NCI-H1417 treated with DMSO at 0.1 percent for 48 hours (cell line): ENCODE measurements at regions not wholly inside any gene's neighbourhood (a gene's known extent, or its start where the extent isn't known, plus 50 kb on each side); places are given as distances from the start of the nearest gene placed in this dataset.
A peak's percentile ranks its signal among the peaks of the same experiment; 100 is the strongest.

Source experiments
- DNase-seq: peaks from one replicate; lab custom pipeline; 2025; lab: John Stamatoyannopoulos, UW

DNA sequence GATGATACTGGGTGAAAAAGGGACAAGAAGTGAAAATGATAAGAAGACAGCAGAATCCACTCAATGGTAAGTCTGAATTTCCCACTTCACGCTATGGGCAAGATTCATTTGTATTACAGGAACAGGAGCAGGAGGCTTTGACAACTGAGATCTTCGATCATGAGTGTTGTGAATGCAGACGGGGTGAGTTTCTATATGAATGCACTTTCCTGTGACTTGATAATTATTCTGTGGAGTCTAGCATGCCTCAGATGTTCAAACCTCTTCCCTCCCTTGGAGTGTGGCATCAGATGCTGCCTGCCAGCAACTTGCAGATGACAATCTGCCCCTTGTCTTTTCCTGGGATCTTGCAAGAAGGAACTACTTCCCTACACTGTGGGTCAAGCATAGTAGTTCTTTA lies 225.4 kb downstream of the HLX start:
- DNase-seq: no peak

DNA sequence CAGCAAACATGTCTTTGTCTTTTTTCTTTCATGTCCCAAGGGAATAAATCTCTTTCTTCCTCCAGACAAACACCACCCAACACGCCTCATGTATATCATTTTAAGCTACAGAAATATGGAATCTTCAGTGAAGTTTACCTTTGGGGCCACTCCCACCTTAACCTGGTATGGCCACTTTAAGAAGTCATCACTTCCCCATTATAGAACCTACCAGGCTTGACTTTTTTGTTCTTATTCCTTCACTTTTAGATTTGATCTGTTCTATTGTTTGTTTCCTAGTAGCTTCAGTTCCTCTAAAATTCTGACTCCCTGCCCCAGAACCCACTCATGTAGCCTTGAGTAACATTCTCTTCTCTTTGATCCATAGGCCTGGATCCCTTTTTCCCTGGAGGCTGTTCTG lies 226.3 kb downstream of the HLX start:
- DNase-seq: no peak

DNA sequence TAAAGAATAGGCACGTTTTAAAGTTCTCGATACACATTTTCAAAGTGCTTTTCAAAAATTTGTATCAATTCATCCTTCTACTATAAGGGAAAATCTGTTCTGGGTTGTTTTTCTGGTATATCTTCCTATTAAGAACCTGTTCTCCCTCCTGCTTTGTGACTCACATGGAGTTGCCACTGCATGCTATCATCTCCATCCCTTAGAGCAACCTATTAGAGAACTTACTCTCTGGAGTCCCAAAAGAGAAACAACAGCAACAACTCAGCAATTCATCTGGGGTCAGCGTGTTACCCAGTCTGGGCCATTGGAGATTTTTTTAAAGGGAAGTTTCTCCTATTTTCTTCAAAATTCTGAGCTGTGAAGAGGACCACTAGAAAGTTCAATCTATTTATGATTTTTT lies 227.4 kb downstream of the HLX start:
- DNase-seq: no peak

DNA sequence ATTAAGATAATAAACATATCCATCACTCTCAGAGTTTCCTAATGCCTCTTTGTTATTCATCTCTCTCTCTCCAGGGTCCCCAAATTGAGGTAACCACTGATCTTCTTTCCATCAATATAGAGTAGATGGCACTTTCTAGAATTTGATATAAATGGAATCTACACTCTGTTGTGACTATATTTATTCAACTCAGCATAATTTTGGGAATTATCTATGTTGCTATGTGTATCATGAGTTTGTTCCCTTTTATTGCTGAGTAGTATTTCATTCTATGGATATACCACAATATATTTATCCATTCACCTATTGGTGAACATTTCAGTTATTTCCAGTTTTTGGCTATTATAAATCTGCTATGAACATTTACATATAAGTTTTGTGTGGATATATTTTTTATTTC lies 230.7 kb downstream of the HLX start:
- DNase-seq: no peak

DNA sequence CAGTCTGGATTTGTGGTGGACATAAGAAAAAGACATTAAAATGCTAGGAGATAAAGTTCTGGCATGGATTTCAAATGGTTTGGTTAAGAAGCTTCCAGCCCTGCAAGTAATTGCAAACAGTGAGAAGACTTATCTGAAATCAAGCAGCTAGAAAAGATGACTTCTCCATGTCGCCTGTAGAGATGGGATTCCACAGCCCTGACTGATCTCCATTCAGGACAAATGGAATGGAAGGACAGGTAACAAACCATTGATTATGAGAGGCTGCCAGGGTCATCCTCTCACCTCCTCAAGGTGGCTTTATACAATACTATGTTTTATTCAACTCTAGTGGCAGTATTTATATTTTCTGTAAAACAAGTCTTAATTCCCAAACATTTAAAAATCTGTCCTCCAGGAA lies 237.9 kb downstream of the HLX start:
- DNase-seq: no peak

DNA sequence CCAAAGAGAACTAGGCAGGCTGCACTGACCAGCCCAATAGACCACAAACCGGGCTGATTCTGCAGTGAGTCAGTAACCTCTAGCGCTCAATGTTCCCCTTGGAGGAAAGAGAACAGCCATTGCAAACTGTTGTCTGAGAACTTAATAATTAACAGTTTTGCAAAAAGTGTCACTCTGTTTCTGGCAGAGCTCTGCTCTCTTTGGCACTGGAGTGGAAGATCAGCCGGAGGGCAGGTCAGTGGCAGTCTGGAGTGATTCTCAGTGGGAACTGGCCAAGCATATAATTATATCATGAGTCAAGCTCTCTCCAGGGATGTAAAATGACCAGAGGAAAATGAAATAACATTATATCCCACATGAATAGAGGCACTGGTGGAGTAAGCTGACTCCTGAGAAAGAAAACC lies 238.3 kb downstream of the HLX start:
- peak; percentile 20 for DNase-seq

DNA sequence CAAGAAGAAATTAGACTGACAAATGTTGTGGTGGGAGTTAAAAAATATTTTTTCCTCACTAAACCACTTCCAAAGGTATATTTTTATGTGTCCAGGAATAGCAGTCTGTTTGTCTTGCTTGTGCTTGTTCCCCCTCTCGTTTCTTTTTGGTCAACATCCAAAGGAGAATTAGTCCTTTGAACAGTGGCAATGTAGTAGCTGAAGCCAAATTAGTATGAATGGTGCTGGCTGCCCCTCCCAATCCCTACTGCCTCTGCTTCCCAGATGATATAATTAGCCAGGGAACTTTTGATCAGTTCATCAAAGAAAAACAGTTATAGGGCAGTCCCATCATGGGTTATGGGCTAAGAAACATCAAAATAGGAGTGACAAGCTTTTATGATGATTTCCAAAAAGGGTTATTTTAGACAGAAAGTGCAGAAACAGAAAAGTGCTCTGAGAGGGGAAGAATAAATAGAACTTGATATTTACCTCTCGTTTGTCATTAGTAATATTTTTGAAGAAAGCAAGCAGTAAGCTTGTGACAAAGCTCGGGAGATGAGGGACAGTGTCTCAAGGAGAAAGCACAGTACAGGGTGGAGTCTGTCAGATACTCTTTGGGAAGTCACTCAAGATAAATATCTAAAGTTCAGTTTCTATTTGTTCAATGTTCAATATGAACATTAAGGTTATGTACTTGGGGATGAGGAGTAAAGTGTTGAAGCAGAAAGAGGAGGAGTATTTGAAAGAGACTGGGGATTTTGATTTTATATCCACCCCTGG lies 239.1 kb downstream of the HLX start:
- no peak for DNase-seq

DNA sequence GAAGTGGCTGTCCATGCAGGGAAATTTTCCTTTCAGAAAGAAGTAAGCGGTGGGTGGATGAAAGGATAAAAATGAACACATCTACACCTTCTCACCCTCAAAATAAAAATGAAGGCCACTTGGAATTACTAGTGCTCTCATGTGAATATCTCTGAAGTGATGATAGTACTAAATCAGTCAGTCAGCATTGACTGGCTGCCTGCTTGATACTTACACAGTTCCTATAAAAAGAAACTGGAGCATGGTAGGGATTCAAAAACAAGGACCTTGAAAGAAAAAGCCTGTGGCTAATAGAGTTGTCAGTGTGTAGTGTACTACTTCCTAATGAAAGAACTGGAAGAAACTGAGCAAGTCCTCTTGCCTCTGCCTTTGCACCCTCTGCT lies 239.7 kb downstream of the HLX start:
- no peak for DNase-seq

DNA sequence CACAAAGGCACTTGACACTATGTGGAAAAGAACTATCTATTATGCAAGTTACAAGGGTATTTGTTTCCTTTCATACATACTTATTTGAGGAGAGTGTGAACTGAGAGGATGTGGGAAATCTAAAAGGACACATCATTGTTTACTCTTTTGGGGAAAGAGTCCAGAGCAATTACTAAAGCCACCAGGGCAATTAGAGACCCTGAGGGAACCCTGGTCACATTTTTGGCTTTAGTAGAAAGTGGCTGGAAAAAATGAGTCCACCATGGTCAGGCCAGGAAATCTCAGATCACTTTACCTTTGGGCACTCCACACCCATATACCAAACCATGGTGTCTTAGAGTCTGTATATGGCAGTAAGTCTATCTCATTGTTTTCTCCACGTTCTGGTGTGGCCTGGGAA lies 243.3 kb downstream of the HLX start:
- DNase-seq: no peak

DNA sequence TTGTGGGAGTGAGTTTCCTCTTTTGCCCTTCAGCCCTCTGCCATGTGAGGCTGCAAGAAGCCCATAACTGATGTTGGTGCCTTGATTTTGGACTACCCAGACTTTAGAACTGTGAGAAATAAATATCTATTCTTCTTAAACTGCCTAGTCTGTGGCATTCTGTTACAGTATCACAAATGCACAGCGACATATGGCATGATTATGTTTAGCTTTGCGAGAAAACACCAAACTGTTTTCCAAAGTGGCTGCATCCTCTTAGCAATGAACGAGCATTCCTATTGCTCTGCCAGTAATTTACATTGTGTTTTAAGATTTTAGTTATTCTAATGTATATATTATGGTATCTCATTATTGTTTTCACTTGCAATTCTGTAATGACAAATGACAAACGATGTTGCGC lies 246.7 kb downstream of the HLX start:
- DNase-seq: no peak

DNA sequence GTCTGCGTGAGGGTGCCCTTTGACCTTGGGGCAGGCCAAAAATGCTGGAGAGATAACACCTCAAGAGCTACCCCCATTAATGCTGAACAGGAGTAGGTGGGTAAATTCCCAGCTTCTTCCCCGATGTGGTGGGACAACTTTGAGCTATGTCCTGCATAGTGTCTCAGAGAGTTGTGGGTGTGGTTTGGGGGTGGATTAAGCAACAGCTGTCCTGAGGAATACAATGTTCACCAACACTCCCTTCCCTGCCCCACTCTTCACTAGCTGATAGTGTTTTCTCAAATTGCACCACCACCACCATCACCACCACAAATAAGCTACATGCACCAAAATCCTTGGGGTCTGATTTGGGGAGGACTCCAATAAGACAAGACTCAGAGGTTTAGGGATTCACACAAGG lies 258.4 kb downstream of the HLX start:
- no peak for DNase-seq

DNA sequence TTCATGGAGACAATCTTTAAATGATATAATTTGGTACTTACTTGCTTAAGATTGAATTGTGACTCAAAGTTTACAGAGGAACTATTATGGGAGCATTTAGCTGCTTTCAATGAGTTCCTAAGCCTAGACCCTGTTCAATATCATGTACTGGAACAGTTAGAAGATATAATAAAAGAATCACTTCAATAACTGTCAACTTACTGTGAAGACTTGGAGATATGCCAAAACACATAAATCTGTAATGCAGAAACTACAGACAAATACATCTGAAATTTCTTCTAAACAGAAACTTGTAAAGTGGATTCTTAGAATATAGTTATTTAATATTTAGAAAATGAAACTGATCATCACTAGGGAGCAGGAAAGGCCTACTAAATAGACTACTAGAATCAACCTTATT lies 259.3 kb downstream of the HLX start:
- DNase-seq: no peak

DNA sequence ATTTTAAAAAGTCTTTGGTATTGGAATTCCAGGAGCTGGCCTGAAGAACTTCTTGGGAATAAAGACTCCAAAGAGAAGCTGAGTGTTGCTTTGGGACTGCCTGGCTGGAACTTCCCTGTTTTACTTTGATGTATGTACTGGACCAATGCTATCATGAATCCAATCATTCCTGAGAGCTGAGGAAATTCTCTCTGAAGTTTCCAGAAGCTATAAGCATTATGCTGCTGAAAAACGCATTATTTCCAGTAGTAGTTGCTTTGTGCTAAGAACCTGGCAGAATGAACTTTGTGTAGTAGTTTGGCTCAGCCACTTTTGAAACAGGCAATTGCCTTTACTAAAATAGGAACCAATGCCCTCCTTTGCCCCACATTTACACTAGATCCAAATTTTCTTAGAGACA lies 260.7 kb downstream of the HLX start:
- DNase-seq: no peak

DNA sequence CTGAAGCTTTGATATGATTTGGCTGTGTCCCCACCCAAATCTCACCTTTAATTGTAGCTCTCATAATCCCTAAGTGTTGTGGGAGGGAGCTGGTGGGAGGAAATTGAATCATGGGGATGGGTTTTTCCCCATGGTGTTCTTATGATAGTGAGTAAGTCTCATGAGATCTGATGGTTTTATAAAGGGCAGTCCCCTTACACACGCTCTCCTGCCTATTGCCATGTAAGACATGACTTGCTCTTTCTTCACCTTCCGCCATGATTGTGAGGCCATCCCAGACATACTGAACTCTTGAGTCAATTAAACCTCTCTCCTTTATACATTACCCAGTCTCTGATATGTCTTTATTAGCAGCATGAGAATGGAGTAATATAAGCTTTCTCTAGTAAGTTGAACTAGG lies 261.9 kb downstream of the HLX start:
- DNase-seq: no peak

DNA sequence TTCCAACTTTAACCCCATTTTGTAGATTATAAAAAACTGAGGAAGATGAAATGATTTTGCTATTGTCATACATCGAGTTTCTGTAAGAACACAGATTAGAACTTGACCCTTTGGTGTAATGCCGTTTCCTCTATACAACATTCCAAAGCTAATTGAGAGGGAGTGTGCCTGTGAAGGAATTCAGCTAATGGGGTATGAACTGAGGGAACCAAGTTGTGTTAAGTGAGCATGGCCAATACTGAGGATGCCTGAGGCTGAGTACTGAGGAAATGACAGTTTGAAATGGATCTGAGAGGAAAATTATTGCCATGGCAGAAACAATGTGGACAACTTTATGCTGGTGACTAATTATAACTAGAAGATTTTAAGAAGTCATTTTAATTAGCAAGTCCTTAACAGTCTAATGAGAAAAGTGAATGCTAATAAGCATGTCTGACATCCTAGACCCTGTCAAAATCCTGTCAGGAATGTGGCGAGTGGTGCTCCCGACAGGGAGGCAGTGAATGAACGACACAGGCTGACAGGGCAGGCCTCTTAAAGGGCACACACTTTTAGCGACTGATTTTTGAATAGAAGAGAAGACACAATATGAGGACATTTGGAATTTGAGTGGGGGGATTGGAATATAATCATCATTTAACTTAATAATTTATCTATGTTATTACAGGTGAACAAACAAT lies 262.5 kb downstream of the HLX start:
- DNase-seq: no peak

DNA sequence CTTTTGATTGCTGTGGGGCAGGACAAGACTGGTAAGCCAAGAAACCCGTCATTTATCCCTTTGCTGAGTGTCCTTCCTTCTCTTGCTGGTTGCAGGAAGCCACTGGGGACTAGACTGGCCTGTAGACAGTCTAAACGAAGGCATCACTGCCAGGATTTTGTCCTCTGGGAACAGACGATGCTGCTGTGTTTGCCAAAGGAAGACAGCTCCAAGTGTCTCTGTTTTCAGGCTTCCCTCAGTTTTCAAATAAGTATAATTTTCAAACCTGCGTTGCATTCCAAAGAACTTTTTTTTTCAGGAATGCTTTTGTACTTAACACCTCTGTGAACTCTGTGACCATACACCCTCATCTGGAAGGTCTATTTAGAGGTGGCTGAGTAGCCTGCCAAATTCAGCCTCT lies 269.4 kb downstream of the HLX start:
- DNase-seq: no peak

DNA sequence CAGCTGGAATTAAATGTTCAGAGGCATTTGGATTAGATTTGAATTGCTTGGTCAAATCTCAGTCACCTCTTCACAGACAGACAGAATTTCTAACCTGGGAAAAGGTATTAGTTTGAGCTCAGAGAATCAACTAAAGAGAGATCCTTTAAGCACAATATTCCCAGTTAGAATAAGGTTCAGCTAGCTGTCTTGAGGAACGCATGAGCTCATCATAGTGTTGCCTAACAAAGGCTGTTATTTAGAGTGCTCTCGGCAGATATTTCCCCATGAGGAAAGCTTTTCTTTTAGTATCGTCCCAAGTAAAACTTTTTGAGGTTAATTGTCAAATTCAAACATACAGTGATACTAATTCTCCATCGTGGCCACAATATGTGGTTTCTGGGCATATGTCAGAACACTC lies 269.9 kb downstream of the HLX start:
- DNase-seq: no peak

DNA sequence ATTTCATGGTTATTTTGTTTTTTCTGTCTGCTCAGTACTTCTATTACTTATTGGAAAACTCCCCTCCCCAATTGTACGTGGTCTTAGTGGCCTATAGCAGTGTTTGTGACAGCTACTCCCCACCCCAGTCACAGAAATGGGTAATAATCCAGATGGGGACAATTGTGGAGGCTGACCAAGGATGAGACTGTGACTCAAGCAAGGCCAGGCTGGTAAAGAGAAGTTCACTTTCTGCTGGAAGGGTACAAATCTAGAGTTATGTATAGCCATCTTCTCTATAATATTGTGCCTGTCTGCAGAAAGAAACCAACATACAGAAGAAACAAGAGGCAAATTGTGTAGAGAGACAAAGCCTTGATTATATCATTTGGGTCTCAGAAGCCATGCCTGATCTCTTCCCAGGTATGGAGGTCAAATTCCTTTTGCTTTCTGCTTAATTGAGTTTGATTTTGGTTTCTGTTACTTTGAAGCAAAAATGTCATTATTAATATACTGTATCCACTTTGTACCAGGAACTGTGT lies 270.4 kb downstream of the HLX start:
- no peak for DNase-seq

DNA sequence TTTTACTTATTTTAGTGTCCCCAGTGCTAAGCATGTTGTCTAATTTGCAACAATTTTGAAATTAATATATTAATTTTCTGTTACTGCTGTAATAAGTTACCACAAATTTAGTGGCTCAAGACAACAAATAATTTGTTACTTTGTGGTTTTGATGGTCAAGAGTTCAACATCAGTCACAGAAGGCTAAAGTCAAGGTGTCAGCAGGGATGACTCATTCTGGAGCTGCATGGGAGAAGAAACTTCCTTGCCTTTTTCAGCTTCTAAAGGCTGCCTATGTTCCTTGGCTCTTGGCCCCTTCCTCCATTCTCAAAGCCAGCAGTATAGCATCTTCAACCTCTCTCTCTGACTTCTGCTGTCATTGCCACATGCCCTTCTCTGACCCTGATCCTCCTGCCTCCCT lies 271.8 kb downstream of the HLX start:
- DNase-seq: no peak

DNA sequence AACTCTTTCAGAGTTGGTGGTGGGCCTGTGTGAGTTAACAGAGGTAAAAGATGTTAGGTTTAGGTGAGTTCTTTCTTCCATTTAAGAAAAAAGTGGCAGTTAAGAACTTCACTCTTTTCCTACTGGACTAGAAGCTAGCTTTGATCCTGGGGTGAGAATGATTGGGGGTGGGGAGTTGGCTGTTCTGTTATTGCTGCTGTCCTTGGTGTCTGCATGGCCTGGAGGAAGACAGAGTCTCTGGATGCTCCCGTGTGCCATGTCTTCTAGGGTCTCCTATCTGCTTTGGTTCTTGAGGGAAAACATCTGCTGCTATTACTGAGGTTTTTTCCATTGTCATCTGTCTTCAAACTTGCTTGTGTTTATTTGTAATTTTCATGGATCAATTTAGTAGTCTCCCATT lies 275.7 kb downstream of the HLX start:
- DNase-seq: no peak

DNA sequence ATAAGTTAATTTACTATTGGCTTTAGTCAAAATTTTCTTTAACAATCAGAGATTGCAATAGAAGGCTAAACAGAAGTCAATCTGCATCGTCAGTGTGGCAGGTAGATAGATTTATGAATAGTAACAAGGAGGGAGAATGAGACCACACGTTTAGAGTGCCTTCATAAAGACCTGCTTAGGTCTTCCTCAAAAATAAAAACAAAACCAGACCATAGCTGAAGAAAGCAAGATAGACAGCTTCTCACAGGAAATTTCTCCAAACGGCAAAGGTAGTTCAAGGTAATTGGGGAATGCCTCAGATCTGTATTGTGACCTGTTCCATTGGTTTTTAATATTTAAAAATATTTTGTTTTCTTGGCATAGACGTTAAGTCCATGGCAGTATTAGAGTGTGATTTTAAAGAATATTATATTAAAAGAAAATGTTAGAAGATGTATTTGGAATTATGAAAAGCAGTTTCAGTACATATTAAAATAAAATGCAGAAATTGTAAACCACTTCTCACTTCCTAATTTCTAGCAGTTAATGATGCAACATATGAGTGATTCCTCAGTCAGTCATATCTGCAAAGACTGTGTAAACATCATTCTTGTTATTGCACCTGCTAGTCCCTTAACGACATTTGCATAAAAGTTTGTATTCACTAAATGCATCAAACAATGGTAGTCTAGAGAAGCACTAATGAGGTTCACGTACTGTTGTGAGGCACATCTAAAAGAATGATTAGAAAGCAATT lies 278.0 kb downstream of the HLX start:
- DNase-seq: no peak

DNA sequence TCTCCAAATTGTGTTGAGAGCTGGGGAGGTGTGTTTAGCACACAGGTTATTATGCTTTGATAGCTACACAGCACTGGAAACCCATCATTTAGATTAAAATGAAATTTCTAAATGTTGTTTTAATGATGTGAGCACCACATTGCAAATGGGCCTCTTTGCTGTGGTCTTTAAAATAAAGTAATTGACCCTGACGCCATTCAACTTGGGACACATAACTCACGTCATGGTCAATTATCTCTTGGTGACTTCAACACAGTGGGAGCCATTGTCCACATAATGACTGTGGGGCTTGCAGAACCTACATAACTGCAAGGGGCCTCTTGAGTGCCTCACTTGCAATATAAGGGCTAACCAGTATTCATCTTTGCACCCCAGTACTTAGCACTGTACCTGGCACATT lies 280.4 kb downstream of the HLX start:
- DNase-seq: peak; percentile 33

DNA sequence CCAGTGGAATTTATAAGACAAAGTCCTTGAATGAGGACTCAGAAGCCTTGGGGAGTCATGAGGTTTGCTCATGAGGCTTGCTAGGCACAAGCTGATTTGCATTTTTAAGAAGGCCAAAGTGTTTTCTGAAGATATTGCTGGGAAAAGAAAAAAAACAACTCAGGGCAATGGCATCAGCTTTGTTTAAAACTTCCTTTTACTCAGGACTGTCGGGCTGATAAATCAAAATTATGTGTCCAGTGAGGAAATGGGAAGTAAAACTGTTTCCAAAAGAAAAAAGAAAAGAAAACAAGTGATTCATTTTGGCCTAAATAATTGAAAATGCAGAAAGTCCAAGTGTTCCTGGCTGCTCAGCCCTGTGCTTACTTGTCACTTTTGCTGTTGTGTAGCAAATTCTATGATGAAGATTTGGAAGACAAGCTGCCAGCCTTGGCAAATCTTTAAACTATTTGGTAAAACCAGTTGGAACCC lies 282.4 kb downstream of the HLX start:
- no peak for DNase-seq
